GM21717 (cell line): ENCODE measurements at regions not wholly inside any gene's neighbourhood (a gene's known extent, or its start where the extent isn't known, plus 50 kb on each side); places are given as distances from the start of the nearest gene placed in this dataset.

Source experiments
- ATAC-seq: cut with Tn5 transposase; IDR thresholded peaks from one replicate; pipeline ENCODE4 v1.9.1; 2021; ENCODE audit warnings: mild to moderate bottlenecking, moderate library complexity; ENCODE audit not compliant: unreplicated experiment

- no peak for ATAC-seq
Observed at GRCh38 chr1:238153939-238154338, 263.2 kb upstream of the ZP4 start.

GRCh38 chr1:238153253-238153652 lies 262.5 kb upstream of the ZP4 start:
- ATAC-seq, result no peak

- no peak for ATAC-seq
Observed at GRCh38 chr1:238152119-238152518, 261.4 kb upstream of the ZP4 start.

- ATAC-seq, result no peak
Observed at GRCh38 chr1:238143038-238143437, 252.3 kb upstream of the ZP4 start.

- no peak for ATAC-seq
Observed at GRCh38 chr1:238141353-238141752, 250.6 kb upstream of the ZP4 start.

GRCh38 chr1:238139713-238140112 lies 249.0 kb upstream of the ZP4 start:
- no peak for ATAC-seq

GRCh38 chr1:238138059-238138626 lies 247.4 kb upstream of the ZP4 start:
- no peak for ATAC-seq

- ATAC-seq, result no peak
Observed at GRCh38 chr1:238135708-238136664, 245.3 kb upstream of the ZP4 start.

GRCh38 chr1:238129677-238130076 lies 239.0 kb upstream of the ZP4 start:
- no peak for ATAC-seq

- ATAC-seq, result no peak
Observed at GRCh38 chr1:238123201-238123600, 232.5 kb upstream of the ZP4 start.

GRCh38 chr1:238119861-238120260 lies 229.1 kb upstream of the ZP4 start:
- ATAC-seq, result no peak

GRCh38 chr1:238119060-238119459 lies 228.3 kb upstream of the ZP4 start:
- ATAC-seq, result no peak

- no peak for ATAC-seq
Observed at GRCh38 chr1:238115852-238116251, 225.1 kb upstream of the ZP4 start.

- ATAC-seq, result no peak
Observed at GRCh38 chr1:238112952-238113621, 222.4 kb upstream of the ZP4 start.

GRCh38 chr1:238111516-238111915 lies 220.8 kb upstream of the ZP4 start:
- ATAC-seq, result no peak

- no peak for ATAC-seq
Observed at GRCh38 chr1:238111081-238111480, 220.4 kb upstream of the ZP4 start.

- no peak for ATAC-seq
Observed at GRCh38 chr1:238108417-238108816, 217.7 kb upstream of the ZP4 start.

- ATAC-seq, result no peak
Observed at GRCh38 chr1:238107322-238107721, 216.6 kb upstream of the ZP4 start.

GRCh38 chr1:238104752-238105151 lies 214.0 kb upstream of the ZP4 start:
- no peak for ATAC-seq

GRCh38 chr1:238101923-238102322 lies 211.2 kb upstream of the ZP4 start:
- ATAC-seq, result no peak

GRCh38 chr1:238099871-238100270 lies 209.1 kb upstream of the ZP4 start:
- no peak for ATAC-seq

GRCh38 chr1:238089615-238090014 lies 198.9 kb upstream of the ZP4 start:
- ATAC-seq, result peak; percentile 51
